ENCODE measurements at regions not wholly inside any gene's neighbourhood (a gene's known extent, or its start where the extent isn't known, plus 50 kb on each side); places are given as distances from the start of the nearest gene placed in this dataset.

DNA sequence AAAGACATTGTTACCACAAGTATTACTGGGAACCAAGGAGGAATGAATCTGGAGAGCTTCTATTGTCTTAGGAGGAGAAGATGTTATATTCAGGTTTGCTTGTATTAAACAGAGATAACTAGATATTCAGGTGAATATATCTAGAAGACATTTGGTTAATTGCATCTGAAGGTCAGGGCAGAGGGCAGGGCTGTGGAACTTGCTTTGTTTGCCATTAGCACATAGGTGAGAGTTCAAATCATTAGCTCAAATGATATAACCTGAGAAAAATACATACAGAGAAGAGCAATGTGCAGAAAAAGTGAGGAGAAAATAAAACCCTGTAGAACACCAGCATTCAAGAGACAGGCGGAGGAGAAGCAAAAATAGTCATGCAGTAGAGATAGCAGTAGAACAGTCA is 116.8 kb downstream of the DNAJB9 start:
- DNase-seq, result no peak

DNA sequence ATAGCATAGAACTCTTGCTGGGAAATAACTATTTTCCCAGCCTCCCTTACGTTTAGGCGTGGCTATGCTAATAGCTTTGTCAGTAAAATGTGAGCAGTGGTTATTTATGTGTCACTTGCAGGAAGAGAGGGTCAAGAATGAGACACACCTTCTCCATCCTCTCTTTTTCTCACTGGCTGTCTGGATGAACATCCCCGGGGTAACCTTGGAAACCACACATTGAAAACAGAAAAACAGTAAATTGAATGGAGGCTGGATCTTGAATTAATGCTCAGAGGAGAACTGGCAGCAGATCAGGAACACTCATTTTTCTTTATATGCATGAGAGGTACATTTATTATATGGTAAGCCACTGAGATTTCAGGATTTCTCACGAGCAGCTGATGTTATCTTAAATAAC is 127.6 kb downstream of the DNAJB9 start:
- no peak for DNase-seq

DNA sequence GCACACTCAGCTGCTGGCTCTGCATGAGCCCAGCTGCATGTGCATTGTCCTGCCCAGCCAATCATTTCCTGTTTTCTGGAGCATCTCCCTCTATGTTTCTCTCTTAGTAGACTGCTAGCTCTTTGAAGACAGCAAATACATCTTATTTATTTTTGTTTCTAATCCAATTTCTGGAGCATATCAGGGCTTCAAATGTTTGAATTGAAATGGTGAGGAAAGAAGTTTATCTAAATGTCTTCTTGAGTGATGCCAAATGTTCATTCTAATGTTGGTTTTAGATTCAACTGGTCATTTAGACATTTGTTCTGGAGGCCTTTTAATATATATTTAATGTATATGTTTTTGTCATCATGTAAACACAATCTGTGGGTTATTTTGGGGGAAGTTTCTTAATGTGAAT is 141.9 kb downstream of the DNAJB9 start:
- peak in 1 of 58 donors; percentile 3 for DNase-seq

DNA sequence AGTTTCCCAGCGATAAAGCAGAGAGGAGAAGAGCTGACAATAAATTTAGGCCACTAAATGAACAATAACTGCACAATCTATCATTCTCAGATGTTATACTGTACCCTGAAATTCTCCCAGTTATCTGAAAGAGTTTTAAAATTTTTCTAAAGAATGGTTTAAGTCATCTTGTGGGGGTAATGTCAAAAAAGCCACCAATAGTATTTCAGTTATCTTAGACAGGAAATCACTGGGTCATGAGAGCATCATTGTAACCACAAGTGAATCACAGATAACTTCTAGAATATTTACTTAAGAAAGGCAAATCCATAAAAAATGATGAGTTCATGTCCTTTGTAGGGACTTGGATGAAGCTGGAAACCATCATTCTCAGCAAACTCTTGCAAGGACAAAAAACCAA is 147.1 kb downstream of the DNAJB9 start:
- no peak for DNase-seq

- no peak for DNase-seq
Measured at GRCh38 chr7:108717781-108718180, 148.1 kb downstream of the DNAJB9 start.

DNA sequence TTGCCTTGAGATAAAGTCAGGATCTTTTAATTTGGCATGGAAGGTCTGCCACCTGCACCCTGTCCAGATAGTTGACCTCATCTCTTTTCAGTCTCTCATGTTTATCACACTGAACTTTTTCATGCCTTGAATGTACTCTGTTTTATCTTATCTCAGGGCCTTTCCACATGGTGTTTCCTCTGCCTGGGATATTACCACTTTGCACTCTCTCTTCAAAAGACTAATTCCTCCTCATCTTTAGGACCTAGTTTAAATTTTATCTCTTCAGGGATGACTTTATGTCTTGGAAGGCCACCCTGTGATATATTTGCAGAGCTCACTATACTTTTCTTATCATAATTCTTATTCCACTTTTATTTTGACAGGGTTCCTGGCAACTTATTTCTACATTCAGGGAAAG is 150.0 kb downstream of the DNAJB9 start:
- no peak for DNase-seq

DNA sequence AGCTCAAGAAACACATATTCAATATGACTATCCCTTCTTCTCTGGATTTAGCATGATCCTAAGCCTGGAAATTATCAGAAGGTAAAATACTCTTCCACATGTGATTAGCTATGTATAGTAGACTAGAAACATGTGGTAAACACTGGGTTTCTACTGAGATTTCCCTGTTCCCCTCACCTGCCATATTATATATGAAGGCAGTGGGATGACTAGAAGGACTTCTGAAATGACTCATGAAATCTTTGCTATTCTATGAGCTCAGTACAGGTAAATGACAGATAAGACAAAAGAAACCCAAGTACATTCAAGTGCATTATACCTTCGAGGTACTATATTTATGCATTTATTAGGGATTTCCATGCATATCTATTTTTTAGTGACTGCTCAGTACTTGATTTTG is 152.9 kb downstream of the DNAJB9 start:
- DNase-seq, result no peak

DNA sequence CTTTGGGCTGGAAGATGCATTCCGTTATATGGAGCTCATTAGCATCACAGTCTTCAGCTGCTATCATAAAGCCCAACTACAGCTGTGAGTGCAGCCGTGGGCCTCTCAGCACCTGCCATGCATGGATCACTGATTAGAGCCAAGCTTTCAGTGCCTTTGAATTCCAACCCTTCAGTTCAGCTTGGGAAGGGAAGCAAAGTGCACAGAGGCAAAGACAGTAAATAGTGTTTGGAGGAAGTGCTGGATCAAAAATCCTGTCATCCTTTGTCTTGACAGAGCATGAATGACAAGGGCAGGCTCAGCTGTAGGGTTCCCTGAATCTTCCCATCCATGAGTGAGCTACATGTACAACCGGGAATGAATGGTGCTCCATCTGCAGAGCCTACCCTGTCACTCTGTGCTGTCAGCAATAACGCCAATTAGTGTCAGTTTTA is 153.7 kb downstream of the DNAJB9 start:
- no peak for DNase-seq

GRCh38 chr7:108724251-108725100 is 154.8 kb downstream of the DNAJB9 start:
- DNase-seq, result peak in 1 of 58 donors; percentile 3

DNA sequence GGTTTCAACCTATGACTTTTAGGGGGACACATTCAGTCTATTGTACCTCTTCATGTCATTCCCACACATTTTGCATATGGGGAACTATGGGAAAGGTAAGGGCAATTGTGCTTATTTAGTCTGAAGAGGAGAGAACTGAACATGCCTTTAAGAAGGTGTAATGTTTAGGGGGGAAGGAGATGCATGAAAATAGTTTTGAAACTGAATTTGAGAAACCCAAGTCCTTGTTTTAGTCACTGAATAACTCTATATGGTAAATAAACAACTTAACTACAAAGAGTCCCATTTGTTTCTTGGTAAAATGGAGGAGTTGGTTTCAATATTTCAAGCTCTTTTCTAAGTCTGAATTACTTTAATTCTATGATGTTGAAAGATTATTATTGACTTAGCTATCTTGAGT is 166.1 kb downstream of the DNAJB9 start:
- no peak for DNase-seq

- DNase-seq, result no peak
Measured at GRCh38 chr7:108736221-108736891, 166.7 kb downstream of the DNAJB9 start.

- no peak for DNase-seq
Measured at GRCh38 chr7:108770981-108771745, 201.5 kb downstream of the DNAJB9 start.

GRCh38 chr7:108771853-108772252 is 202.2 kb downstream of the DNAJB9 start:
- no peak for DNase-seq

- DNase-seq, result no peak
Measured at GRCh38 chr7:108777966-108778365, 208.3 kb downstream of the DNAJB9 start.

GRCh38 chr7:108789451-108789850 is 219.8 kb downstream of the DNAJB9 start:
- no peak for DNase-seq

- no peak for DNase-seq
Measured at GRCh38 chr7:108794466-108794865, 224.8 kb downstream of the DNAJB9 start.

GRCh38 chr7:108802650-108803049 is 233.0 kb downstream of the DNAJB9 start:
- no peak for DNase-seq

DNA sequence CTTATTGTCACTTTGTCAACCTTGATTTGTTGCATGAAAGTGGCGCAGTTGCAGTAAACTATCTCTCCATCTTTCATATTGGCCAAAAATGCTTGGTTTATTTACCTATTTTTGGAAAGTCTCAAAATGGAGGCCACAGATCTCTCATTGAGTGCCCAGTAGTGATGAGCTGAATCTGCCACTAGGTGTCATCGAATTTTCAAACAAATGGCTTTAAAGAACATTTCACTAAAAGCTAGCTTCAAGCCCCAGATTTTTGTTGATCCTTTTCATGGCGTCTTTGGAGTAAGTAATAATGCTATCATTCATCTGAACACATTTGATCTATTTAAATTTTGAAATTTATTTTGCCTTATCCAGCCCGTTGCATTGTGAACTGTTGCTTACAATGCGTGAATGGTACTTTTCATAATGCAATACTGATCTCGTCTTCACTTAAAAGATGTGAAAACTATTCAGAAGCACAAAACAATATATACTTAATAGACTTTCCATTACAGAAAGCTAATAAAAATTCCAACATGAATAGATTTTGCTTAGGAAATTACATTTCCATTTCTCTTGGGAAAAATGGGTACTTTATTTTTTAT is 236.2 kb downstream of the DNAJB9 start:
- peak in 1 of 58 donors; percentile 6 for DNase-seq

GRCh38 chr7:108808549-108809266 is 239.0 kb downstream of the DNAJB9 start:
- DNase-seq, result no peak

DNA sequence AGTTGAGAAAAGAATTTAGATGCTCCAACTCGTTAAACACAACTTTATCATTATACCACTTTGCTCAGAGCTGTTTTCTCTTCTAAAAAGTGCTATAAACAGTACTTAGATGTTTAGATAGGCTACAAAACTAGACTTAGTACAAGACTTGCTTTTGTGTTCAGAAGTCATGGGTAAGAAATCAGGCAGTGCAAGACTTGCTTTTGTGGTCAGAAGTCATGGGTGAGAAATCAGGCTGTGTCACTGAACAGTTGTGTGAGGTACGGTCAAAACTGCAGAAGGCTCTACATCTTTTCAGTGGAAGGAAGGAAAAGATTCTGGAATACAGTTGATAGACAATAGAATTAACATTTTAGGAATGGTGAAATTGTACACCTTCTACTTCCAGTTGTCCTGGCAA is 239.7 kb downstream of the DNAJB9 start:
- no peak for DNase-seq

Measured in anterior cingulate cortex (tissue), 58 donors.